HG03442 (cell line): ENCODE measurements at regions not wholly inside any gene's neighbourhood (a gene's known extent, or its start where the extent isn't known, plus 50 kb on each side); places are given as distances from the start of the nearest gene placed in this dataset.
A peak's percentile ranks its signal among the peaks of the same experiment; 100 is the strongest.
"Not testable (repeated sequence)": the region's sequence is repeated elsewhere in the genome, so short reads cannot be mapped to it uniquely, and the experiment has no call there.

Source experiments
- ATAC-seq: cut with Tn5 transposase; IDR thresholded peaks from one replicate; pipeline ENCODE4 v1.9.1; 2021; ENCODE audit warnings: mild to moderate bottlenecking, moderate library complexity; ENCODE audit not compliant: unreplicated experiment

- ATAC-seq, result no peak
These were observed 203.3 kb upstream of the LMCD1 start for GRCh38 chr3:8298021-8298954.

GRCh38 chr3:8301977-8302735, 199.5 kb upstream of the LMCD1 start:
- ATAC-seq, result peak; percentile 61

- no peak for ATAC-seq
These were observed 198.2 kb upstream of the LMCD1 start for GRCh38 chr3:8303466-8303865.

GRCh38 chr3:8305371-8305770, 196.3 kb upstream of the LMCD1 start:
- ATAC-seq, result no peak

GRCh38 chr3:8307545-8308110, 194.0 kb upstream of the LMCD1 start:
- no peak for ATAC-seq

GRCh38 chr3:8311321-8311720, 190.3 kb upstream of the LMCD1 start:
- ATAC-seq, result no peak

- ATAC-seq, result no peak
These were observed 188.9 kb upstream of the LMCD1 start for GRCh38 chr3:8312685-8313084.

- ATAC-seq, result no peak
These were observed 187.9 kb upstream of the LMCD1 start for GRCh38 chr3:8313560-8314267.

GRCh38 chr3:8315526-8315925, 186.1 kb upstream of the LMCD1 start:
- ATAC-seq, result not testable (repeated sequence)

- no peak for ATAC-seq
These were observed 183.7 kb upstream of the LMCD1 start for GRCh38 chr3:8317661-8318649.

- ATAC-seq, result no peak
These were observed 181.5 kb upstream of the LMCD1 start for GRCh38 chr3:8319935-8320634.

GRCh38 chr3:8320711-8321458, 180.7 kb upstream of the LMCD1 start:
- ATAC-seq, result no peak

GRCh38 chr3:8324747-8325146, 176.9 kb upstream of the LMCD1 start:
- peak; percentile 85 for ATAC-seq

- ATAC-seq, result no peak
These were observed 176.3 kb upstream of the LMCD1 start for GRCh38 chr3:8325306-8325705.

- not testable (repeated sequence) for ATAC-seq
These were observed 175.8 kb upstream of the LMCD1 start for GRCh38 chr3:8325833-8326232.

- no peak for ATAC-seq
These were observed 173.9 kb upstream of the LMCD1 start for GRCh38 chr3:8327739-8328138.

- no peak for ATAC-seq
These were observed 172.7 kb upstream of the LMCD1 start for GRCh38 chr3:8328967-8329366.

- ATAC-seq, result no peak
These were observed 172.0 kb upstream of the LMCD1 start for GRCh38 chr3:8329598-8329997.
